Effector memory CD4-positive, alpha-beta T cell (primary cell): ENCODE measurements at regions not wholly inside any gene's neighbourhood (a gene's known extent, or its start where the extent isn't known, plus 50 kb on each side); places are given as distances from the start of the nearest gene placed in this dataset.

Experiments
- DNase-seq, 3 donors: peaks; one replicate each; pipeline ENCODE4 v3.0.0-alpha.2; 2020
- H3K27ac ChIP-seq: 2 replicates; pipeline ENCODE4 v1.7.0; 2013; ENCODE audit warnings: mild to moderate bottlenecking, low read length, moderate library complexity; ENCODE audit not compliant: insufficient read depth, poor library complexity, severe bottlenecking
- H3K27me3 ChIP-seq: replicated peaks from 2 replicates; pipeline ENCODE4 v1.7.0; 2013; ENCODE audit warnings: mild to moderate bottlenecking, low read length; ENCODE audit not compliant: insufficient read depth, control insufficient read depth, poor library complexity, severe bottlenecking
- H3K36me3 ChIP-seq: 2 replicates; pipeline ENCODE4 v1.7.0; 2013; ENCODE audit warnings: mild to moderate bottlenecking, low read length, moderate library complexity; ENCODE audit not compliant: control insufficient read depth, insufficient read depth
- H3K4me1 ChIP-seq: 2 replicates; pipeline ENCODE4 v1.7.0; 2013; ENCODE audit warnings: low read length, mild to moderate bottlenecking; ENCODE audit not compliant: control insufficient read depth, insufficient read depth, poor library complexity, severe bottlenecking
- H3K4me3 ChIP-seq: 2 replicates; pipeline ENCODE4 v1.7.0; 2013; ENCODE audit warnings: low read length, low read depth, mild to moderate bottlenecking; ENCODE audit not compliant: insufficient read depth, poor library complexity, severe bottlenecking
- H3K9me3 ChIP-seq: 2 replicates; pipeline ENCODE4 v1.7.0; 2013; ENCODE audit warnings: mild to moderate bottlenecking, low read length, moderate library complexity; ENCODE audit not compliant: control insufficient read depth

DNA sequence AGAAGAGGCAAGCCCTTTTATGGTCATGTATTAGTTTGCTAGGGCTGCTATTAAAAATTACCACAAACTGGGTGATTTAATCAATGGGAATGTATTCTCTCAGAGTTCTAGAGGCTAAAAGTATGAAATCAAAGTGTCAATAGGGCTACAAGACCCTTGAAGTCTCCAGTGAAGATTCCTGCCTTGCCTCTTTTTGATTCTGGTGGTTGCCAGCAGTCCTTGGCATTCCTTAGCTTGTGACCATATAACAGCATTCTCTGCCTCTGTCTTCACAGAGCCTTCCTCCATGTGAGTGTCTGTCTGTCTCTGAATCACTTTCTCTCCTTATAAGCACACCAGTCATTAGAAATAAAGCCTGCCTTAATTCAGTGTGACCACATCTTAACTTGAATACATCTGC lies 282.7 kb downstream of the KCNN2 start:
- no peak for DNase-seq
- Histone ChIP-seq H3K36me3 (no peaks in the 10 kb centered on the region), H3K9me3 (no peaks in the 10 kb centered on the region), H3K4me1 (no peaks in the 10 kb centered on the region), H3K27ac (no peak overlapping the region), H3K4me3 (no peak overlapping the region), H3K27me3 (no peaks in the 10 kb centered on the region)

DNA sequence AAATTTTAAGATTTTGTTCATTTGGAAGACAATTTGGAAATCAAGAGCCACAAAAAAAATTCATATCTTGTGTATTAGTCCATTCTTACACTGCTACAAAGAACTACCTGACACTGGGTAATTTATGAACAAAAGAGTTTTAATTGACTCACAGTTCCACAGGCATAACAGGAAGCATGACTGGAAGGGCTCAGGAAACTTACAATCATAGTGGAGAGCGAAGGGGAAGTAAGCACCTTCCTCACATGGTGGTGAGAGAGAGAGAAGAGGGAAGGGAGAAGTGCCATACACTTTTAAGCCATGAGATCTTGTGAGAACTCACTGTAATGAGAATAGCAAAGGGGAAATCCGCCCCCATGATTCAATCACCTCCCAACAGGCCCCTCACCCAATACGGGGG lies 274.4 kb downstream of the KCNN2 start:
- no peak for DNase-seq
- no peaks in the 10 kb centered on the region for H3K36me3 ChIP-seq
- H3K4me1 ChIP-seq: no peaks in the 10 kb centered on the region
- no peaks in the 10 kb centered on the region for H3K27me3 ChIP-seq
- H3K9me3 ChIP-seq: no peaks in the 10 kb centered on the region
- H3K27ac ChIP-seq: no peak overlapping the region
- H3K4me3 ChIP-seq: no peak overlapping the region

DNA sequence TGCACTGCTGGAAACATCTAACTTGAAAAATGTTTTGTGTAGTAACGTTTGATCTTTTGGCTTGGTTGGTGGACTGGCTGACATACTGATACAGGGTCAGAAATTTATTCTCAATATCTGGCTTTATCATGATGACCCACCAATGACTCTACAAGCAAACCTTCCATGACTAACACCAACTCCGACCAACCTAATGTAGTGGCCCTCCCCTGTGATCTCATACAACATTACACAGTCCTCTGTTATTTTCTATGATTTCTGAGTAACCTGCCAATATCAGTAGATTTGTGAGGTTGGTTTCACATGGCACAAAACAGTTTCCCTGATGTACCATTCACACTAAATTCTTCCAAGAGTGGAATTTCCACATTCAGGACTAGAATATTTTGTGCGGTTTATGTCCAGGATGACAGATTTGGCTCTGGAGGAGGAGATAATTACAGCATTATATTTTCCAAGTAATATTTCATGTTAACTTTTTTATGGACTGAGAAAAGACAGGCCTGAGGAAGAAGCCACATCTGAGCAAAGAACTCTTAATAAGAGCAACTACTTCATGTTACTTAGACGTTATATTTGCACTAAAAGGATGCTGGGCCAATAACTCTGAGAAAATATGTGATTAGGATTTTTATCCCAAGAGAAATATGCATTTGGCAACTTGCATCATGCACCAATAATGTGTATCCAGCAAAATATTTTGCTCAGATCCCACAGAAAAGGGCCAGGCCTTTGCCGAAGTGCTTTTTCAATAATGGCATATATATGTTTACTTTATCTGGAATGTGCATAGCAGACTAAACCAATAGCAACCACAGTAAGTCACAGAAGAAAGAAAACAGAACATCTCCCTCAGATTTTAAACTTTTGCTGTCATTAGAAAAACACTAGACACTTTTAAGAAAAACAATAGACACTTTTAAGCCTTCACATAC lies 273.4 kb downstream of the KCNN2 start:
- no peak overlapping the region for H3K4me3 ChIP-seq
- no peaks in the 10 kb centered on the region for H3K4me1 ChIP-seq
- no peaks in the 10 kb centered on the region for H3K27me3 ChIP-seq
- DNase-seq: no peak
- H3K9me3 ChIP-seq: no peaks in the 10 kb centered on the region
- no peaks in the 10 kb centered on the region for H3K36me3 ChIP-seq
- no peak overlapping the region for H3K27ac ChIP-seq

DNA sequence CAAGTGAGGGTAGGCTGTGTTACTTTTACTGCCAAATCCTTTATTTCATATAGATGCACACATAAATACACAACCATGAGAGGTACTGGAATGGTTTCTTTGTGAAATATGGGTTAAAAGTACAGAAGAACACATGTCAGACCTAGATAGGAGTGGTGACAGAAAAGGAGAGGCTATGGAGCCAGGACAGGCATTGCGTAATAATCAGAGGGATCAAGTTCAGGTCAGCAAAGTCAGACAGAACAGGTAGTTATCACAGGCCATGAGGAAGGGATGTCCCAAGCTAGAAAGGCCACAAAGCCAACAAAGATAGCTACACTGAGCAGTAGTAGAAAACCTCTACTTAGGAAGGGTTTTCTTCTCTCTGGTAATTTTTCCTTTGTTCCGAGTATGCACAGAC lies 272.6 kb downstream of the KCNN2 start:
- Histone ChIP-seq H3K36me3 (no peaks in the 10 kb centered on the region), H3K27ac (no peak overlapping the region), H3K4me1 (no peaks in the 10 kb centered on the region), H3K27me3 (no peaks in the 10 kb centered on the region), H3K9me3 (no peaks in the 10 kb centered on the region), H3K4me3 (no peak overlapping the region)
- no peak for DNase-seq

DNA sequence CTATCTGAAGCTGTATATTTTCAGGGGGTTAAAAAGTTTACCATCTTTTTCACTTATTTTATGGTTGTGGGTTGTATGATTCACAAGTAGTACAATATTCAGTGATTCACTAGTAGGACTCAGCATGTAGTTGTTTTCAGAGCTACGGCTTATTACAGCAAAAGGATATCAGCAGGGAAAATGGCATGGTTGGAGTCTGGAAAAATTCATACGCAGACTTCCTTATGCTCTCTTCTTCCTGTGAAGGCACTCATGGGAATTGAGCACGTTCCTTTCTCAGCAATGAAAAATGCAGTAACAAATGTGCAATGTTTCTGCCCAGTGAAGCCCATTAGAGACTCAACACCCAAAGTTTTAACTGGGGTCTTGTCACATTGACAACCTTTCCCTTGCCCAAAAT lies 250.5 kb downstream of the KCNN2 start:
- Histone ChIP-seq H3K27me3 (no peaks in the 10 kb centered on the region), H3K4me1 (no peaks in the 10 kb centered on the region), H3K9me3 (no peaks in the 10 kb centered on the region), H3K36me3 (no peaks in the 10 kb centered on the region), H3K4me3 (no peak overlapping the region), H3K27ac (no peak overlapping the region)
- DNase-seq: no peak

DNA sequence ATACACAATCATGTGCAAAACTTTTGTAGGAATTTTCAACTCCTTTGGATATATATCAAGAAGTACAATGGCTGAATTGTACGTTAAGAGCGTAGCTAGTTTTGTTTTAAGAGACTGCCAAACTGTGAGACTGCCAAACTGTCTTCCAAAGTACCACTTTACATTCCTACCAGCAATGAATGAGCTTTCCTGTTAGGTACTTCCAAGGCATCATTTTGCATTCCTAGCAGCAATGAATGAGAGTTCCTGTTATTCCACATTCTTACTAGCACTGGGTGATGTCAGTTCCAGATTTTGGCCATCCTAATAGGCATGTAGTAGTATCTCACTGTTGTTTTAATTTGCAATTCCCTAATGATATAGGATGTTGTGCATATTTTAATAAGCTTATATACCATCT lies 219.3 kb downstream of the KCNN2 start:
- Histone ChIP-seq H3K9me3 (no peaks in the 10 kb centered on the region), H3K27ac (no peak overlapping the region), H3K27me3 (no peaks in the 10 kb centered on the region), H3K36me3 (no peaks in the 10 kb centered on the region), H3K4me3 (no peak overlapping the region), H3K4me1 (no peaks in the 10 kb centered on the region)
- no peak for DNase-seq

DNA sequence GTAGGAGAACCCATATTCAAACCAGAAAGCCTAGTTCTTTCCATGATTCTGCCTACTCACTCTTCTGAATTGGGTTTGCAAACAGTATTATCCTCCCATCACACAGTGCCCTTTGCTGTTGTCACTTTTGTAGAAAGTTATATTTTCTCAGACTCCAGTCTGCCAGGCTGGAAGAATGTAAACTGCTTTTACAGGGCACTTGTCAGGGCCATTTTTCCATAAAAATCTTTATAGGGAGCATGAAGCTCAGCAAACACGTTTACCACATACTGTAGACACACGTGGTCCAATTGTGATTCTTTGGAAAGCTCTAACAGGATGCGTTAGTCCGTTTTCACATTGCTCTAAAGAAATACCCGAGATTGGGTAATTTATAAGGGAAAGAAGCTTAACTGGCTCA lies 204.0 kb downstream of the KCNN2 start:
- Histone ChIP-seq H3K4me3 (no peak overlapping the region), H3K27ac (no peak overlapping the region), H3K4me1 (no peaks in the 10 kb centered on the region), H3K27me3 (no peaks in the 10 kb centered on the region), H3K9me3 (no peaks in the 10 kb centered on the region), H3K36me3 (no peaks in the 10 kb centered on the region)
- DNase-seq: no peak

DNA sequence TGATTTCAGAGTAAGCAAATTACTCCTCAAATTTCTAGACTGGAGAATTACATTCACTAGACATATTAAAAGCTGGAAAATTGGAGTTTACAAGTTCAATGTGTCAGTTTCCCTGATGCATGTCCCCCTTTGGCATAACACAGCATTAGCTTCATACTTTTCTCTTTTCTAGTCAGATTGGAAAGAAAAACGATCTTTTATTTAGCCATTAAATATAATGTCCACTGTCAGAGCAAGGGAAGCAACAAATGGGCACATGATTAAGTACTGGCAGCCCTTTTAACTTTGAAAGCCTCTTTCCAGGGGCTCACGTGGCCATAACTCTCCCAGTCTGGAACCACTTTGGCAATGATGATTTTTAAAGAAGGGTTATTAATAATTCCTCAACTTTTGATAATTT lies 203.3 kb downstream of the KCNN2 start:
- Histone ChIP-seq H3K27me3 (no peaks in the 10 kb centered on the region), H3K36me3 (no peaks in the 10 kb centered on the region), H3K27ac (no peak overlapping the region), H3K9me3 (no peaks in the 10 kb centered on the region), H3K4me1 (no peaks in the 10 kb centered on the region), H3K4me3 (no peak overlapping the region)
- DNase-seq: no peak

DNA sequence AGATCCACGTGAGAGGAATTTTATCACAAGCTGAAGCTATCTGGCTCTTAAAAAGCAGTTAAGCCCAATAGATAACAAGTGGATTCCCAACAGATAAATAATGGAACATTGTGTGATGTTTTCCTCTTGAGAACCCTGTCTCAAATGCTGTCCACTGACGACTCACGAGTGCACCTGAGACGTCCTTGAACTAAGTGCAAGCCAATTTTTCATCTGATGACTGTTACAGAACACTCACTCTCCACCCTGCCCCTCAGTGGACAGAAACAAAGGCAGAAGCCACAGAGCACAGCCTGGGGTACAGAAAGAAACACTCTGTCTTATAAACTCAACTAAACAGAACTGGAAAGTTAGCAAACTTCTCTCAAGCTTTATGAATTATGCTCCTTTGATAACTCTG lies 199.5 kb downstream of the KCNN2 start:
- Histone ChIP-seq H3K27me3 (no peaks in the 10 kb centered on the region), H3K9me3 (no peaks in the 10 kb centered on the region), H3K4me3 (no peak overlapping the region), H3K36me3 (no peaks in the 10 kb centered on the region), H3K27ac (no peak overlapping the region), H3K4me1 (no peaks in the 10 kb centered on the region)
- DNase-seq: no peak
